BE2C (cell line): ENCODE measurements at regions not wholly inside any gene's neighbourhood (a gene's known extent, or its start where the extent isn't known, plus 50 kb on each side); places are given as distances from the start of the nearest gene placed in this dataset.

Experiments used
- DNase-seq: peaks from one replicate; pipeline ENCODE4 v3.0.0-alpha.2; 2020
- H3K27me3 ChIP-seq: fragments of 250-450 bp; sonication (Bioruptor Pico); 2 replicates; pipeline ENCODE4 v1.5.1; 2020; ENCODE audit warnings: mild to moderate bottlenecking
- H3K36me3 ChIP-seq: fragments of 250-450 bp; sonication (Bioruptor Pico); 2 replicates; pipeline ENCODE4 v1.5.1; 2020; ENCODE audit warnings: mild to moderate bottlenecking
- H3K4me1 ChIP-seq: fragments of 250-450 bp; sonication (Bioruptor Pico); 2 replicates; pipeline ENCODE4 v1.5.1; 2020
- H3K4me3 ChIP-seq: 2 replicates; pipeline ENCODE4 v1.5.1; 2011; ENCODE audit warnings: low read depth, low read length
- H3K9me3 ChIP-seq: fragments of 250-450 bp; sonication (Bioruptor Pico); 2 replicates; pipeline ENCODE4 v1.5.1; 2020
- CTCF ChIP-seq: IDR thresholded peaks from 2 replicates; pipeline ENCODE4 v1.5.1; 2012; ENCODE audit warnings: mild to moderate bottlenecking, low read depth, low read length

GRCh38 chr18:57909620-57910019, 106.5 kb upstream of the ATP8B1 start:
- Histone ChIP-seq H3K9me3 (no peaks in the 10 kb centered on the region), H3K27me3 (no peaks in the 10 kb centered on the region), H3K4me3 (no peak overlapping the region), H3K36me3 (no peaks in the 10 kb centered on the region), H3K4me1 (no peaks in the 10 kb centered on the region)
- no peak for DNase-seq
- no peak for TF ChIP-seq CTCF

- H3K36me3 ChIP-seq, result no peaks in the 10 kb centered on the region
- H3K4me3 ChIP-seq, result no peak overlapping the region
- no peaks in the 10 kb centered on the region for H3K9me3 ChIP-seq
- H3K4me1 ChIP-seq, result no peaks in the 10 kb centered on the region
- DNase-seq, result no peak
- no peak for TF ChIP-seq CTCF
- no peaks in the 10 kb centered on the region for H3K27me3 ChIP-seq
These were observed 105.0 kb upstream of the ATP8B1 start for GRCh38 chr18:57908092-57908491.

- no peak for DNase-seq
- Histone ChIP-seq H3K27me3 (no peaks in the 10 kb centered on the region), H3K4me3 (no peak overlapping the region), H3K4me1 (no peaks in the 10 kb centered on the region), H3K36me3 (no peaks in the 10 kb centered on the region), H3K9me3 (no peaks in the 10 kb centered on the region)
- no peak for TF ChIP-seq CTCF
These were observed 104.4 kb upstream of the ATP8B1 start for GRCh38 chr18:57907550-57907949.

GRCh38 chr18:57906852-57907251, 103.7 kb upstream of the ATP8B1 start:
- no peaks in the 10 kb centered on the region for H3K27me3 ChIP-seq
- H3K4me3 ChIP-seq, result no peak overlapping the region
- no peaks in the 10 kb centered on the region for H3K4me1 ChIP-seq
- DNase-seq, result no peak
- no peak for TF ChIP-seq CTCF
- H3K9me3 ChIP-seq, result no peaks in the 10 kb centered on the region
- H3K36me3 ChIP-seq, result no peaks in the 10 kb centered on the region

- Histone ChIP-seq H3K4me3 (no peak overlapping the region), H3K27me3 (no peaks in the 10 kb centered on the region), H3K36me3 (no peaks in the 10 kb centered on the region), H3K4me1 (no peaks in the 10 kb centered on the region), H3K9me3 (no peaks in the 10 kb centered on the region)
- no peak for DNase-seq
- TF ChIP-seq CTCF, result no peak
These were observed 101.4 kb upstream of the ATP8B1 start for GRCh38 chr18:57904535-57904934.

GRCh38 chr18:57902721-57903120, 99.6 kb upstream of the ATP8B1 start:
- Histone ChIP-seq H3K36me3 (no peaks in the 10 kb centered on the region), H3K27me3 (no peaks in the 10 kb centered on the region), H3K4me1 (no peaks in the 10 kb centered on the region), H3K4me3 (no peak overlapping the region), H3K9me3 (no peaks in the 10 kb centered on the region)
- TF ChIP-seq CTCF, result no peak
- DNase-seq, result no peak
